HCT116 (cell line): ENCODE measurements at regions not wholly inside any gene's neighbourhood (a gene's known extent, or its start where the extent isn't known, plus 50 kb on each side); places are given as distances from the start of the nearest gene placed in this dataset.

Source experiments
- CEBPB ChIP-seq: IDR thresholded peaks from 2 replicates; pipeline ENCODE4 v1.6.1; 2012; ENCODE audit warnings: low read depth
- ELF1 ChIP-seq: IDR thresholded peaks from 2 replicates; pipeline ENCODE4 v1.6.1; 2012; ENCODE audit warnings: low read depth, borderline replicate concordance
- EZH2phosphoT487 ChIP-seq: fragments of 200-600 bp; IDR thresholded peaks from 2 replicates; pipeline ENCODE4 v1.6.1; 2018; ENCODE audit warnings: antibody characterized with exemption, borderline replicate concordance
- POLR2A ChIP-seq: IDR thresholded peaks from 2 replicates; pipeline ENCODE4 v1.7.0; 2011; ENCODE audit warnings: borderline replicate concordance; ENCODE audit not compliant: insufficient read depth, insufficient read length; ENCODE audit errors: extremely low read depth
- RAD21 ChIP-seq: IDR thresholded peaks from 2 replicates; pipeline ENCODE4 v1.6.1; 2012; ENCODE audit warnings: low read depth, mild to moderate bottlenecking
- TF ChIP-seq, protein P1 (sequence below), 3 experiments: fragments of 200-600 bp in 1 of 3; sonication (generic) in 1 of 3; IDR thresholded peaks in 2 of 3; conservative IDR thresholded peaks in 1 of 3; 2 replicates each; pipeline ENCODE4 v1.5.1; 2012 to 2017; ENCODE audit warnings: low read depth in 2 of 3, low read length in 2 of 3, antibody characterized with exemption in 1 of 3, borderline replicate concordance in 1 of 3, control low read depth in 1 of 3, mild to moderate bottlenecking in 1 of 3, mixed read lengths in 1 of 3, mixed run types in 1 of 3, moderate library complexity in 1 of 3; ENCODE audit not compliant: insufficient read depth in 1 of 3
- TF ChIP-seq, protein P2 (sequence below): IDR thresholded peaks from 2 replicates; pipeline ENCODE4 v1.6.1; 2012

DNA sequence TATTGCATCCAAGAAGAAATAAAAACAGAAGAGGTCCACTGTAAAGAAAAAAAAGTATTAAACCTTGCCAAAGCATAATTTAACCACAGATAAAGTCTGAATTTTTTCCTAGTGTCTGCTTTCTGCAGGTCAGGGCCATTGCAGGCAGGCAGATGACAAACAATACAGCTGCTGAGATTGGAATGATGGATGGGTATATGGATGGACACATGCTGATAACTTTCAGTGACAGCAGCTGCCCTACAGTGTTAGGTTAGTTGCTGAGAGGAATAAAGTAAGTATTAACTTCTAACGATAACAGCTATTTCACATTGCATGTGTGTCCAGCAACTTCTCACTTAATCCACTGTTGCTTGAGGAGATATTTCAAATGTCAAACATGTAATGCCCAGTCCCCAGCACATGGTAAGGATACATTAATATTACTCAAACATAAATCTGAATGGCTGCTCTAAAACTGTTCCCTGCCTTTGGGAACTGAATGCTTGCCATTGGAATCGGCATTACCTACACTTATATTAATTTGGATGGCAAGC, 515.3 kb downstream of the RMST start:
- TF ChIP-seq, protein P1, sequence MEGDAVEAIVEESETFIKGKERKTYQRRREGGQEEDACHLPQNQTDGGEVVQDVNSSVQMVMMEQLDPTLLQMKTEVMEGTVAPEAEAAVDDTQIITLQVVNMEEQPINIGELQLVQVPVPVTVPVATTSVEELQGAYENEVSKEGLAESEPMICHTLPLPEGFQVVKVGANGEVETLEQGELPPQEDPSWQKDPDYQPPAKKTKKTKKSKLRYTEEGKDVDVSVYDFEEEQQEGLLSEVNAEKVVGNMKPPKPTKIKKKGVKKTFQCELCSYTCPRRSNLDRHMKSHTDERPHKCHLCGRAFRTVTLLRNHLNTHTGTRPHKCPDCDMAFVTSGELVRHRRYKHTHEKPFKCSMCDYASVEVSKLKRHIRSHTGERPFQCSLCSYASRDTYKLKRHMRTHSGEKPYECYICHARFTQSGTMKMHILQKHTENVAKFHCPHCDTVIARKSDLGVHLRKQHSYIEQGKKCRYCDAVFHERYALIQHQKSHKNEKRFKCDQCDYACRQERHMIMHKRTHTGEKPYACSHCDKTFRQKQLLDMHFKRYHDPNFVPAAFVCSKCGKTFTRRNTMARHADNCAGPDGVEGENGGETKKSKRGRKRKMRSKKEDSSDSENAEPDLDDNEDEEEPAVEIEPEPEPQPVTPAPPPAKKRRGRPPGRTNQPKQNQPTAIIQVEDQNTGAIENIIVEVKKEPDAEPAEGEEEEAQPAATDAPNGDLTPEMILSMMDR (IDR thresholded peaks at IDR 0.05 in 2 of 3, conservative IDR thresholded peaks at IDR 0.05 in 1 of 3; ENCODE audit: borderline replicate concordance in 1 of 3, insufficient read depth in 1 of 3, low read depth in 2 of 3, low read length in 2 of 3): no peak
- TF ChIP-seq POLR2A (no peak), EZH2phosphoT487 (no peak), RAD21 (no peak), ELF1 (no peak), CEBPB (no peak)
- TF ChIP-seq, protein P2, sequence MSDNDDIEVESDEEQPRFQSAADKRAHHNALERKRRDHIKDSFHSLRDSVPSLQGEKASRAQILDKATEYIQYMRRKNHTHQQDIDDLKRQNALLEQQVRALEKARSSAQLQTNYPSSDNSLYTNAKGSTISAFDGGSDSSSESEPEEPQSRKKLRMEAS: no peak
